ENCODE measurements at regions not wholly inside any gene's neighbourhood (a gene's known extent, or its start where the extent isn't known, plus 50 kb on each side); places are given as distances from the start of the nearest gene placed in this dataset.

DNA sequence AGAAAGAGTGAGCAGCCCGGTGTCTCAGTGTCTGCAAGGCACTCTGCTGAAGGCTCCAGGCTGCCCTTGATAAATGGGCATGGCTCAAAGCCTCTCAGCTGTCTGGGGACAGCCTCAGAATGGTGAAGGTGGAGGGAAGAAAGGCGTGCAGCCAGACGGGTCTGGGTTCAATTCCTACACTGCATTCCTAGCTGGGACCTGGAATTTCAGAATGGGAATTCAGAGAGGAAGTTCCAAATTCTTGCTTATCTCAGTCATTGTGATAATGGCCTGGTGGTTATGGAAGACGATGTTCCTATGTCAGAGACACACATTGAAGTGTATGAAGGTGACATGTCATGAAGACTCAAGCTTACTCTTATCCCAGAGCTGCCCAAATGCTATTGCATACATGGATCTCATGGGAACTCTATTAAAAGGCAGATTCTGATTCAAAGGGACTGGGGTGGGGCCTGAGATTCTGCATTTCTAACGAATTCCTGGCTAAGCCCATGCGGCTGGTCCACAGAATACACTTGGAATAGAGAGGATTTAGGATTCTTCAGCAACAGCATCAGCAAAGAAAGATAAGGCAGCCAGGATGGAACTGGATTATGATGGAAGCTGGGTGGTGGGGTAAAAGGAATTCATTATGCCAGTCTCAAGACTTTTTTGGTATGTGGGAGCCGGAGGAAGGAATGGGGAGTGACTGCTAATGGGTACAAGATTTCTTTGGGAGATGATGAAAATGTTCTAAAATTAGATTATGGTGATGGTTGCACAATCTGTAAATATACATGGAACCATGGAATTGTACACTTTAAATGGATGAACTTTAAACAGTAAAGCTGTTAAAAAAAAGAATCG lies 82.6 kb upstream of the ZMIZ1 start:
- TF ChIP-seq, protein P1, sequence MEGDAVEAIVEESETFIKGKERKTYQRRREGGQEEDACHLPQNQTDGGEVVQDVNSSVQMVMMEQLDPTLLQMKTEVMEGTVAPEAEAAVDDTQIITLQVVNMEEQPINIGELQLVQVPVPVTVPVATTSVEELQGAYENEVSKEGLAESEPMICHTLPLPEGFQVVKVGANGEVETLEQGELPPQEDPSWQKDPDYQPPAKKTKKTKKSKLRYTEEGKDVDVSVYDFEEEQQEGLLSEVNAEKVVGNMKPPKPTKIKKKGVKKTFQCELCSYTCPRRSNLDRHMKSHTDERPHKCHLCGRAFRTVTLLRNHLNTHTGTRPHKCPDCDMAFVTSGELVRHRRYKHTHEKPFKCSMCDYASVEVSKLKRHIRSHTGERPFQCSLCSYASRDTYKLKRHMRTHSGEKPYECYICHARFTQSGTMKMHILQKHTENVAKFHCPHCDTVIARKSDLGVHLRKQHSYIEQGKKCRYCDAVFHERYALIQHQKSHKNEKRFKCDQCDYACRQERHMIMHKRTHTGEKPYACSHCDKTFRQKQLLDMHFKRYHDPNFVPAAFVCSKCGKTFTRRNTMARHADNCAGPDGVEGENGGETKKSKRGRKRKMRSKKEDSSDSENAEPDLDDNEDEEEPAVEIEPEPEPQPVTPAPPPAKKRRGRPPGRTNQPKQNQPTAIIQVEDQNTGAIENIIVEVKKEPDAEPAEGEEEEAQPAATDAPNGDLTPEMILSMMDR (IDR thresholded peaks at IDR 0.05), result no peak
- TF ChIP-seq POLR2A (IDR thresholded peaks at IDR 0.05), result no peak
